ENCODE measurements at regions not wholly inside any gene's neighbourhood (a gene's known extent, or its start where the extent isn't known, plus 50 kb on each side); places are given as distances from the start of the nearest gene placed in this dataset.
"Not testable (repeated sequence)": the region's sequence is repeated elsewhere in the genome, so short reads cannot be mapped to it uniquely, and the experiment has no call there.

DNA sequence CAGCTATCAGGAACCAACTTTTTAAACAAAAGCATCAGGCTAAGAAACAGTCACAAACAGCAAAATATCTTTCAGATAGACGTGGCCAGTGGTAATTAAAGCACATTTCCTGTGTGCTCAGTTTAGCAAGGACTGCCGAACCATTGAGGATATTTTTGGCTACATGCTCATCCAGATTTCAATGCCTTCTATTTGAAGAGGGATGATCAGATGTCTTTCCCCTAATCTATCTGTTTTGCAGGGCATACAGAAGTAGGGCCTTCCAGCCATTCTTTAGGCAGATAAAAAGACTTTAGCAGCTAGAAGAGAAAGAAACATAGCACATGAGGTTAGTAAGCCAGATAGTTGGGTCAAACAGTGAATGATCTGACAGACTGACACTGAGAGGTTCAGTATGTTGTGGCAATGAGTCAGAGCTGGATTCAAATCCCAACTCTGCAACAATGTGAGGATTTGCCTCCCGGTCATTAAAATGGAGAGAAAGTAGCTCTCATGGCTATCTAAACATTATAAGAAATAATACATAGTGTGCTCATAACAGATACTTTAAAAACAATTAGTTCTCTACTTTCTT, 100.0 kb upstream of the PRKG2 start:
- no peak for DNase-seq

DNA sequence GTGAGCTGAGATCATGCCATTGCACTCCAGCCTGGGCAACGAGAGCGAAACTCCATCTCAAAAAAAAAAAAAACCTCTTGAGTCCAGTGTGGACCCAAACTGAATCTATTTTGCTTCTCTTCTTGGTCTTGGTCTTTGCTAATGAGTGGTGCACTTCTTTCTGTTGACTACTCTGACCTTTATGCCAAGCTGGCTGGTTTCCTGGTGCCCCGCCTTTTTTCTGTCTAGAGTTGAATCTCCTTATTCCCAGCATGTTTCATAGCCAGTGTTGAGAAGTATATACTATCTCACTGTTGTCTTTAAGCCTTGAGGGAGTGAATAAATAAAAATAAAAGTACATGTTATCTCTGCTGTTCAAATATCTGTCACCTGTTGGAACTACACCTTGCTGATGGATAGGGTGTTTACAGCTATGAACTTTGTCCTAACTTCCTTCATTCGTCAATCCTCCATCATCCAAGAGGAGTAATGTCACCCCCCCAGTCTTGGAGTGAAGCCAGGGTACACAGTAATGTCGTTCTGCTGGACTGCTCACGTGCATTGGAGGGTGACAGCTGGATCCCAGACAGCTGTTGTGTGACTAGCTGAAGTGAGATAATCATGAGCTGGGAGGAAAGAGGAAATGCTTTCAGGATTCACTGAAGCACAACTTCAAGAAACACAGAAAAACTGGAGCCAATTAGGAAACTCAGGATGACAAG, 99.3 kb upstream of the PRKG2 start:
- DNase-seq: no peak

DNA sequence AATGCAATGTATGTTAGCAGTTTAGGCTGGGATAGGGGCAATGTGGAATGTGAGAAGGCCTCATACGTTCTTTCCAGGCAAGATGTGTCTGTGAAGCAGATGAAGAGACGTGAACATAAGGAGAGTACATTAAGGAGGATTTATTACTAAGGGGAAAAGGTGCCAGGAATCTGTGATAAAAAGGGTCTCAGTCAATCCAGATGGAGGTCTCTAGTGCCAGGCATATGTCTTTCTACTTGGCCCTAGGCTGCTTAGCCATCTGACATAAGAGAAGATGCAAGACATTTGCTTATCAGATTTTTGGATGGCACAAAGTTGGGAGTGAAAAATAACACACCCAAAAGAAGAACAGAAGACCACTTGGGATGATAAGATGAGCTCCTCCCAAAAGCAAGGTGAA, 93.0 kb upstream of the PRKG2 start:
- no peak for DNase-seq

DNA sequence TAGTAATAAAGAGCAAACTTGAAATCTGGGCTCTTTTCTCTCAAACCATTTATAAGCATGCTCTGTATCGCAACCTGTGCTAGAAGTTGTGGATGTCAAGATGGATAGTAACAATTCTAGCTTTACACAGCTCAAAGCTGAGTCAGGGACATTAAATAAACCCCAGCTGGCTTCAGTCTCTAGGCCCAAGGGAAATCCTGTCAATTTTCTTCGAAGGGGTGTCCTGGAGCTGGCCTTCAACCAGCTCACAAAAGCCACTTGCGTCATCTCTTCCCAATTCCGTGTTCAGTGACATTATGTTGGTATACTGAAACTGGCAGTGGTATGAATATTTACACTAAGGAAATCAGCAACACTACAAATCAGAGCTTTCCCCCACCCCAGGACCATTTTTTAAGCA, 89.8 kb upstream of the PRKG2 start:
- no peak for DNase-seq

DNA sequence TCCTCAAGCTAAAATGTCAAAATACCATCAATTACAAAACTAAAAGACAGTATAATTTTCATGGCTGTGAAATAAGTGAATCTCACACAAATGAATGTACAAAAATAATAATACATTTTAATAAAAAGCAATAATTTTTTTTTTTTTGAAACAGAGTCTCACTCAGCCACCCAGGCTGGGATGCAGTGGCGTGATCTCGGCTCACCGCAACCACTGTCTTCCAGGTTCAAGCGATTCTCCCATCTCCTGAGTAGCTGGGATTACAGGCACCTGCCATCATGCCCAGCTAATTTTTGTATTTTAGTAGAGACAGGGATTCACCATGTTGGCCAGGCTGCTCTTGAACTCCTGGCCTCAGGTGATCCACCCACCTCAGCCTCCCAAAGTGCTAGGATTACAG, 85.3 kb upstream of the PRKG2 start:
- DNase-seq: not testable (repeated sequence)

DNA sequence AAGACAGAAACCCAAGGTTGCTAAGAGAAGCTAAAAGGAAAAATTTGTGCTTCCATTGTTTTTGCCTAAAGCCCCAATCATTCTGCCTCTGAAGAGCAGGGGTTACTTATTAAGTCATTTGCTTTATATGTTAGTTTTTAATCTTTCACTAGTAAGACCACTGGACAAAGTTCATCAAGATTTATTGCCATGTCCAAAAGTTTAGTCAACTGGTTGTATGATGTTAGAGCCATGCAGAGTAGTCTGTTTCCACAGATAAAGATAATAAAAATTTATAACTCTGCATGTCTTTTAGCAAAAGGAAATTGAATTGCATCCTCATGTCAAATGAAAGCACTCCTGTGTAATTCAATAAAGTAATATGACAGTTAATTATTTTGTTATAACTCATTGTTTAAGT, 75.8 kb upstream of the PRKG2 start:
- no peak for DNase-seq

DNA sequence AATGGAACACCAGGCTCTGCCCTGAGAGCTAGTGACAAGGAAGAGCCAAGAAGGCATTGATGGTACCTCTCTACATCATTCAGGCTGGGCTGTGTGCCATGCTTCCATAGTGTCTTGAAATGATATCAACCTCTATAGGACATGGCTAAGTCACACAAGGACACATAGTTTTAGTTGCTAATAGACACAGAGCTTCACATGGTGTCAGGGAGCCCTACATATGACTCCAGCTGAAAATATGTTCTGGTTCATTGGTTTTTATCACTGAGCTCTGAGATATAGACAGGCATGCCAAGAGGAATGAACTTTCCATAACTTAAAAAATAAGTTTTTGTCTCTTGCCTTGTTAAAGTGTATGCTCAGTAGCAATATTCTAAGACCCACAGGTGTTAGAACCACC, 72.1 kb upstream of the PRKG2 start:
- DNase-seq: no peak

DNA sequence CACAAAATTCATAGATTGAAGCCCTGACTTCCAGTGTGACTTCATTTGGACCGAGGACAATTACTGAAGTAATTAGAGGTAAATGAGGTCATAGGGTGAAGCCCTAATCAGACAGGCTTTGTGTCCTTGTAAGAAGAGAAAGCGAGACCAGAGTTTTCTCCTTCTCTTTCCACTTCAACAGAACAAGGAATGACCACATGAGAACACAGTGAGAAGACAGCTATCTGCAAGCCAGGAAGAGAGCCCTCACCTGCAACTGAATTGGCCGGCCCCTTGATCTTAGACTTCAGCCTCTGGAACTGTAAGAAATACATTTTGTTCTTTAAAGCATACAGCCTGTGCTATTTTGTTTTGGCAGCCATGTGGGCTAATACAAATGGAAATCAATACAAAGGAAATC, 67.1 kb upstream of the PRKG2 start:
- no peak for DNase-seq

DNA sequence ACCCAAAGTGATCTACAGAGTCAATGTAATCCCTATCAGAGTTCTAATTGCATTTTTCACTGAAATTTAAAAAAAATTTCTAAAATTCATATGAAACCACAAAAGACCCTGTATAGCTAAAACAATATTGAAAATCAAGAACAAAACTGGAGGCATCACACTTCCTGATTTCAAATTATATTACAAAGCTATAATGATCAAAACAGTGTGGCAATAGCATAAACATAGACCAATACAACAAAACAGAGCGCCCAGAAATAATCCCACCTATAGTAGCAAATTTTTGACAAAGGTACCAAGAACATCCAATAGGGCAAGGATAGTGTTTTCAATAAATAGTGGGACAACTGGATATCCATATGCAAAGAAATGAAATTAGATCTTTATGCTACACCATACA, 59.4 kb upstream of the PRKG2 start:
- DNase-seq: no peak

DNA sequence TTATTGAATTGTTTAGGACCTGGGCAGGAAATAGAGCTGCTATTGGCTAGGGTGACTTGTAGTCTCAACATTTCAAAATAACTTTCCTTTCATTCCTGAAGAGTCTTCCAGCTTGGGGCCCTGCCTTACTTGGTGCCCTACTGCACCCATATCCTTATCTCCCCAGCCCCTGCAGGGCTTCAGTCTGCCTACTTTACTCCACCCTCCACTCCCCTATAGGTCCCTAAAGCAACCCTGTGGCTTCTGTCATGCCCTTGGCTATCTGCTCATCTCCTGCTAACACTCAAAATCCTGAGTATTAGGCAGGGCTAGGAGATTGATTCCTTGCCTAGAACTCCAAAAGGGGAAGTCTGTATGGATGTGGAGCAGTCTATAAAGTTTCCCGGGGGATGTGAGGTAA, 57.6 kb upstream of the PRKG2 start:
- DNase-seq: no peak

Data from CD4-positive, alpha-beta T cell treated with Interleukin-4 for 1 hour (primary cell).